ENCODE measurements at regions not wholly inside any gene's neighbourhood (a gene's known extent, or its start where the extent isn't known, plus 50 kb on each side); places are given as distances from the start of the nearest gene placed in this dataset.

DNA sequence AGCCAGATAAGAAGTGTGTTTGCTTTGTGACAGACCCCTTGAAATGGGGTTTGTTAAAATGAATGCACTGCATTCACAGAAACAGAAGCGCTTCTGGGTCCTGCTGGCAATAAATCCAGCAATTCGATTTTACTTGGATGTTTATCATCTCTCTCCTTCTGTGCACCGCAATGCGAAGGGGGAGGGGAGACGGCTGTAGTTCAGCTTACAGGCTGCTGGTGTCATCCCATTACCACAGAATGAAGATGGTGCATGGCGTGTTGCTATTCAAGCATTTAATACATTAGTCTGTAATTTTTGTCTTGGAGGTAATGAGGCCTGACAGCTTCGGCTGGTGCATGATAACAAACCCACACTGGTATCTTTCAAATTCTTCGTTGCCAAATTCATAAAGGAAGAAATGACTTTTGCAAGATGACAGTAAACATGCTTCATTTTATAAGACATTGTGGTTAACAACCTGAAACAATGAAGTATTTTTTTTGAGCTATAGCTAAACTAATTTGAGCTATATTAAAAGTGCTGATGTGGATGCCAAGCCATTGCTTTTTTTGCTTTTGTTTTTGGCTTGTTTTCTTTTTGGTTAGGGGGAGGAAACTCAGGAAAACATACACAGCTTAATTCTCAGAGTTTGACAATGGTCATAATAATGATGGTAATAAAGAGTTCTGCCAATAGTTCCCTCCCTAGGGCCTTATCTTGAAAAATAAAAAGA is 418.3 kb downstream of the OTOL1 start:
- Histone ChIP-seq H3K4me1 (ENCODE audit: insufficient read depth, low read length) (peaks cover 20% of the 10 kb centered on the region), H3K79me2 (ENCODE audit: insufficient read depth, low read length) (no peaks in the 10 kb centered on the region), H3K4me2 (ENCODE audit: low read length) (peak overlapping the region; percentile 73), H3K36me3 (ENCODE audit: insufficient read depth, low read length) (no peaks in the 10 kb centered on the region), H3K9ac (ENCODE audit: low read length) (peak overlapping the region; percentile 65), H3K27me3 (ENCODE audit: insufficient read depth, low read length) (no peaks in the 10 kb centered on the region), H2AFZ (ENCODE audit: low read depth, low read length) (peak overlapping the region; percentile 36), H4K20me1 (ENCODE audit: insufficient read depth, low read length) (no peaks in the 10 kb centered on the region), H3K9me3 (ENCODE audit: insufficient read depth, low read depth, low read length) (peaks cover 2% of the 10 kb centered on the region), H3K4me3 (ENCODE audit: insufficient read depth, low read depth, low read length) (peak overlapping the region; percentile 38), H3K27ac (ENCODE audit: low read depth, low read length) (peak overlapping the region; percentile 81)
- peak; percentile 80 for DNase-seq (ENCODE audit: low read depth)
- TF ChIP-seq EZH2 (IDR thresholded peaks at IDR 0.05; ENCODE audit: insufficient read depth, low read length): no peak
- TF ChIP-seq, protein P1, sequence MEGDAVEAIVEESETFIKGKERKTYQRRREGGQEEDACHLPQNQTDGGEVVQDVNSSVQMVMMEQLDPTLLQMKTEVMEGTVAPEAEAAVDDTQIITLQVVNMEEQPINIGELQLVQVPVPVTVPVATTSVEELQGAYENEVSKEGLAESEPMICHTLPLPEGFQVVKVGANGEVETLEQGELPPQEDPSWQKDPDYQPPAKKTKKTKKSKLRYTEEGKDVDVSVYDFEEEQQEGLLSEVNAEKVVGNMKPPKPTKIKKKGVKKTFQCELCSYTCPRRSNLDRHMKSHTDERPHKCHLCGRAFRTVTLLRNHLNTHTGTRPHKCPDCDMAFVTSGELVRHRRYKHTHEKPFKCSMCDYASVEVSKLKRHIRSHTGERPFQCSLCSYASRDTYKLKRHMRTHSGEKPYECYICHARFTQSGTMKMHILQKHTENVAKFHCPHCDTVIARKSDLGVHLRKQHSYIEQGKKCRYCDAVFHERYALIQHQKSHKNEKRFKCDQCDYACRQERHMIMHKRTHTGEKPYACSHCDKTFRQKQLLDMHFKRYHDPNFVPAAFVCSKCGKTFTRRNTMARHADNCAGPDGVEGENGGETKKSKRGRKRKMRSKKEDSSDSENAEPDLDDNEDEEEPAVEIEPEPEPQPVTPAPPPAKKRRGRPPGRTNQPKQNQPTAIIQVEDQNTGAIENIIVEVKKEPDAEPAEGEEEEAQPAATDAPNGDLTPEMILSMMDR (IDR thresholded peaks at IDR 0.05; ENCODE audit: insufficient read depth, low read depth, low read length): peak; percentile 75
- Mint-ChIP-seq H3K9me3 (ENCODE audit: unreplicated experiment) (peaks cover 4% of the 10 kb centered on the region), H3K27ac (ENCODE audit: unreplicated experiment) (peak overlapping the region; percentile 44), H3K27me3 (ENCODE audit: low read depth, unreplicated experiment) (no peaks in the 10 kb centered on the region), H3K36me3 (ENCODE audit: low read depth, unreplicated experiment) (no peaks in the 10 kb centered on the region), H3K4me3 (ENCODE audit: unreplicated experiment) (no peak overlapping the region), H3K4me1 (ENCODE audit: low read depth, unreplicated experiment) (peaks cover 19% of the 10 kb centered on the region)
- peak; percentile 17 for FAIRE-seq

DNA sequence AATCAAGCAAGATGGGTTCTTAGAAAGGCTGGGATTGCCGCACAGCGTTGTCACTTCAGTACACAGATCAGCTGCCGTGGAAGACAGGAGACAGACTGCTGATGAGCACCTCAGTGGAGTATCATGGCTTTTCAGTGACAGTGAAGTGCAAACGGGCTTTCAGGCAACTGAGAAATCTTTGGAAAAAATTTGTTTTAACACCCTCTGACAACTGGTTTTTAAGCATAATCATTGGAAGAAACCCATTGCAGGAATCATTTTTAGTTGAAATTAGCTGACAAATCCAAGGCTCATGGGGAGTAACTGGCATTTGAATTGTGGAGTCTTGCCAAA is 418.8 kb downstream of the OTOL1 start:
- Histone ChIP-seq H4K20me1 (ENCODE audit: insufficient read depth, low read length) (no peaks in the 10 kb centered on the region), H3K4me1 (ENCODE audit: insufficient read depth, low read length) (peaks cover 20% of the 10 kb centered on the region), H3K4me2 (ENCODE audit: low read length) (peak overlapping the region; percentile 73), H3K9me3 (ENCODE audit: insufficient read depth, low read depth, low read length) (peaks cover 5% of the 10 kb centered on the region), H3K4me3 (ENCODE audit: insufficient read depth, low read depth, low read length) (no peak overlapping the region), H3K9ac (ENCODE audit: low read length) (peak overlapping the region; percentile 65), H2AFZ (ENCODE audit: low read depth, low read length) (peak overlapping the region; percentile 36), H3K79me2 (ENCODE audit: insufficient read depth, low read length) (no peaks in the 10 kb centered on the region), H3K36me3 (ENCODE audit: insufficient read depth, low read length) (no peaks in the 10 kb centered on the region), H3K27me3 (ENCODE audit: insufficient read depth, low read length) (no peaks in the 10 kb centered on the region), H3K27ac (ENCODE audit: low read depth, low read length) (peak overlapping the region; percentile 81)
- peaks cover 4% of the 10 kb centered on the region for H3K9me3 Mint-ChIP-seq (ENCODE audit: unreplicated experiment)
- TF ChIP-seq EZH2 (IDR thresholded peaks at IDR 0.05; ENCODE audit: insufficient read depth, low read length): no peak
- TF ChIP-seq, protein P1 (IDR thresholded peaks at IDR 0.05; ENCODE audit: insufficient read depth, low read depth, low read length): no peak
- DNase-seq (ENCODE audit: low read depth) (no peak), FAIRE-seq (no peak)
- peaks cover 19% of the 10 kb centered on the region for H3K4me1 Mint-ChIP-seq (ENCODE audit: low read depth, unreplicated experiment)
- H3K27ac Mint-ChIP-seq (ENCODE audit: unreplicated experiment): no peak overlapping the region
- H3K36me3 Mint-ChIP-seq (ENCODE audit: low read depth, unreplicated experiment): no peaks in the 10 kb centered on the region
- H3K27me3 Mint-ChIP-seq (ENCODE audit: low read depth, unreplicated experiment): no peaks in the 10 kb centered on the region
- H3K4me3 Mint-ChIP-seq (ENCODE audit: unreplicated experiment): no peak overlapping the region

DNA sequence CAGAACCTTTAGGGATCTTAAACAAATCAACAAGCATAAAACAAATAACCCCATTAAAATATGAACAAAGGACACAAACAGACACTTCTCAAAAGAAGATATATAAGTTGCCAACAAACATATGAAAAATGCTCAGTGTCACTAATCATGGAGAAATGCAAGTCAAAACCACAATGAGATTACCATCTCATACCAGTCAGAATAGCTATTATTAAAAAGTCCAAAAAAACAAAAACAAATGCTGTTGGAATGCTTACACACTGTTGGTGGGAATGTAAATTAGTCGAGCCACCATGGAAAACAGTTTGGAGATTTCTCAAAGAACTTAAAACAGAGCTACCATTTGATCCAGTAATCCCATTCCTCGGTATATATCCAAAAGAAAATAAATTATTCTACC is 423.6 kb downstream of the OTOL1 start:
- no peak overlapping the region for H3K27ac ChIP-seq (ENCODE audit: low read depth, low read length)
- no peak overlapping the region for H3K9ac ChIP-seq (ENCODE audit: low read length)
- no peaks in the 10 kb centered on the region for H3K36me3 Mint-ChIP-seq (ENCODE audit: low read depth, unreplicated experiment)
- peaks cover 5% of the 10 kb centered on the region for H3K9me3 ChIP-seq (ENCODE audit: insufficient read depth, low read depth, low read length)
- no peak overlapping the region for H3K4me2 ChIP-seq (ENCODE audit: low read length)
- H4K20me1 ChIP-seq (ENCODE audit: insufficient read depth, low read length): no peaks in the 10 kb centered on the region
- DNase-seq (ENCODE audit: low read depth): no peak
- H3K4me3 Mint-ChIP-seq (ENCODE audit: unreplicated experiment): no peak overlapping the region
- no peaks in the 10 kb centered on the region for H3K27me3 ChIP-seq (ENCODE audit: insufficient read depth, low read length)
- H3K4me3 ChIP-seq (ENCODE audit: insufficient read depth, low read depth, low read length): no peak overlapping the region
- H3K36me3 ChIP-seq (ENCODE audit: insufficient read depth, low read length): no peaks in the 10 kb centered on the region
- H3K4me1 Mint-ChIP-seq (ENCODE audit: low read depth, unreplicated experiment): peaks cover 6% of the 10 kb centered on the region
- FAIRE-seq: no peak
- peaks cover 4% of the 10 kb centered on the region for H3K9me3 Mint-ChIP-seq (ENCODE audit: unreplicated experiment)
- peaks cover 4% of the 10 kb centered on the region for H3K4me1 ChIP-seq (ENCODE audit: insufficient read depth, low read length)
- no peaks in the 10 kb centered on the region for H3K79me2 ChIP-seq (ENCODE audit: insufficient read depth, low read length)
- H2AFZ ChIP-seq (ENCODE audit: low read depth, low read length): no peak overlapping the region
- H3K27ac Mint-ChIP-seq (ENCODE audit: unreplicated experiment): no peak overlapping the region
- H3K27me3 Mint-ChIP-seq (ENCODE audit: low read depth, unreplicated experiment): no peaks in the 10 kb centered on the region
- TF ChIP-seq, protein P1 (IDR thresholded peaks at IDR 0.05; ENCODE audit: insufficient read depth, low read depth, low read length): no peak
- TF ChIP-seq EZH2 (IDR thresholded peaks at IDR 0.05; ENCODE audit: insufficient read depth, low read length): no peak
